Heart left ventricle (tissue), 13 donors: ENCODE measurements at regions not wholly inside any gene's neighbourhood (a gene's known extent, or its start where the extent isn't known, plus 50 kb on each side); places are given as distances from the start of the nearest gene placed in this dataset.

Experiments
- POLR2A ChIP-seq, 2 donors: fragments of 450-650 bp; IDR thresholded peaks; one replicate each; pipeline ENCODE4 v1.6.1; 2017; ENCODE audit warnings: antibody characterized with exemption in 2 of 2, mild to moderate bottlenecking in 2 of 2, moderate library complexity in 2 of 2
- TF ChIP-seq, protein P1 (sequence below), 12 donors: fragments of 200-600 bp; sonication (generic) in 4 of 12; IDR thresholded peaks; one replicate each; pipeline versions ENCODE4 v1.5.0 to v1.8.0; 2018 to 2022; ENCODE audit warnings: antibody characterized with exemption in 12 of 12, mild to moderate bottlenecking in 5 of 12
- donor health status: ischemic (EF 13 %, LVEDD 7.1; RV severe dilation, severe dysfunction).
- donor health status: DM: no; HTN: yes; CAD: no.
- donor health status: DM: no; HTN: no; CAD: no.
- donor health status: ischemic (EF 25% LVEDD 6.9; RV normal size, moderate dysfunction).
- donor health status: ischemic (EF 25% LVEDD 5.7; RV mildly dilated, moderate dysfunction).
- donor health status: ischemic (EF 35%, LVEDD 5.7; RV mildly dilated, moderate dysfunction).
- donor health status: nonischemic (EF 11% LVEDD 7.7; RV severe dilation, severe dysfunction).
- donor health status: DM: yes; HTN: yes; CAD: no.
- donor health status: PGD.
- donor health status: ischemic (EF 29% LVEDD 5.4; RV normal size, mild dysfunction).
- donor health status: nonischemic (EF 23%, LVEDD 6.1; RV moderate dilation, normal function).

DNA sequence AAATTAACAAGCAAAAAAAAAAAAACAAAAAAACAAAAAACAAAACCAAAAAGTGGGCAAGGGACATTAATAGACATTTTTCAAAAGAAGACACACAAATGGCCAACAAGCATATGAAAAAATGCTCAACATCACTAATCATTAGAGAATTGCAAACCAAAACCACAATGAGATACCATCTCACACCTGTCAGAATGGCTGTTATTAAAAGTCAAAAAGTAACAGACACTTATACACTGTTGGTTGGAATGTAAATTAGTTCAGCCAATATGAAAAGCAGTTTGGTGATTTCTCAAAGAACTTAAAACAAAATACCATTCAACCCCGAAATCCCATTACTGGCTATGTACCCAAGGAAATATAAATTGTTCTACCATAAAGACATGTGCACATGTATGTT, 222.4 kb upstream of the CD96 start:
- TF ChIP-seq, protein P1, sequence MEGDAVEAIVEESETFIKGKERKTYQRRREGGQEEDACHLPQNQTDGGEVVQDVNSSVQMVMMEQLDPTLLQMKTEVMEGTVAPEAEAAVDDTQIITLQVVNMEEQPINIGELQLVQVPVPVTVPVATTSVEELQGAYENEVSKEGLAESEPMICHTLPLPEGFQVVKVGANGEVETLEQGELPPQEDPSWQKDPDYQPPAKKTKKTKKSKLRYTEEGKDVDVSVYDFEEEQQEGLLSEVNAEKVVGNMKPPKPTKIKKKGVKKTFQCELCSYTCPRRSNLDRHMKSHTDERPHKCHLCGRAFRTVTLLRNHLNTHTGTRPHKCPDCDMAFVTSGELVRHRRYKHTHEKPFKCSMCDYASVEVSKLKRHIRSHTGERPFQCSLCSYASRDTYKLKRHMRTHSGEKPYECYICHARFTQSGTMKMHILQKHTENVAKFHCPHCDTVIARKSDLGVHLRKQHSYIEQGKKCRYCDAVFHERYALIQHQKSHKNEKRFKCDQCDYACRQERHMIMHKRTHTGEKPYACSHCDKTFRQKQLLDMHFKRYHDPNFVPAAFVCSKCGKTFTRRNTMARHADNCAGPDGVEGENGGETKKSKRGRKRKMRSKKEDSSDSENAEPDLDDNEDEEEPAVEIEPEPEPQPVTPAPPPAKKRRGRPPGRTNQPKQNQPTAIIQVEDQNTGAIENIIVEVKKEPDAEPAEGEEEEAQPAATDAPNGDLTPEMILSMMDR (IDR thresholded peaks at IDR 0.05) = no peak
- TF ChIP-seq POLR2A (IDR thresholded peaks at IDR 0.05) = no peak
